SIG-M5 treated with dmso at 0.1 percent for 504 hours (cell line): ENCODE measurements at regions not wholly inside any gene's neighbourhood (a gene's known extent, or its start where the extent isn't known, plus 50 kb on each side); places are given as distances from the start of the nearest gene placed in this dataset.
"Not testable (repeated sequence)": the region's sequence is repeated elsewhere in the genome, so short reads cannot be mapped to it uniquely, and the experiment has no call there.

Experiments used
- DNase-seq: peaks from one replicate; lab custom pipeline; 2025; ENCODE audit not compliant: unreplicated experiment; lab: John Stamatoyannopoulos, UW

- DNase-seq, result no peak
Measured at GRCh38 chr6:81144346-81144745, 608.1 kb downstream of the TENT5A start.

DNA sequence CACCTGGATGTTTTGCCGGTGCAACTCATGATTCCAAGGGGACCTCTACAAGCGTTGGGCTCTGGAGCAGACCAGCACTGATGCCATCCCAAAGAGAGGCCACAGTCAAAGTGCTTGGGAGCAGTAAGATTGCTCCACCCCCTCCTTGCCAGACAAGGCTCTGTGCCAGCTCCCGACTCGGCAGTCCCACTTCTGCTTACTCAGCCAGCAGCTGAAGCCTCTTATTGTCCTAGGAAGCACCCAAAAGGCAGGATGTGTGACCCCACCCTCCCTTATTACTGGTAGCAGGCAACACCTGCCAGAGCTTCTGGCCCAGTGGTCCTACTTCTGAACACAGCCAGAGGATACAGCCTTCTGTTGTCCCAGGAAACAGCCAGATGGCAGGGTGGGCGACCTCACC lies 614.2 kb downstream of the TENT5A start:
- no peak for DNase-seq

DNA sequence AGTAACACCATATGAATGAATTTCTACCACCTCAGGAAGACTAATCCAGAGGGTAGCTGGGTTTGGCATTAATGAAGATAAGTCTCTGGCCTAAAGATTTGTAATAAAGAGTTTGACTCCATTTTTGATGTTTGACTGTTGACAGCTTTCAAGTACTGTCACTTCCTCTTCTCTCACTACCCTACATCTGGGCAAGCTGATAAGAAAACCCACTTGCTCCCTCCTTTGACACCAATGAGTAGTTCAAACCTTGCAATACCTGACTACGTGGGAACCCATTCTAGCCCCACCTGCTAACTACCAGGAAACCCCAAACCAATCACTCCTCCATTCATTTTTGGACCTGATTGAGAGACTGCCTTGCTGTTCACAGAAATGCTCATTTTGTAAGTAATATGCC lies 621.5 kb downstream of the TENT5A start:
- DNase-seq, result no peak

- no peak for DNase-seq
Measured at GRCh38 chr6:81130061-81130460, 622.4 kb downstream of the TENT5A start.

DNA sequence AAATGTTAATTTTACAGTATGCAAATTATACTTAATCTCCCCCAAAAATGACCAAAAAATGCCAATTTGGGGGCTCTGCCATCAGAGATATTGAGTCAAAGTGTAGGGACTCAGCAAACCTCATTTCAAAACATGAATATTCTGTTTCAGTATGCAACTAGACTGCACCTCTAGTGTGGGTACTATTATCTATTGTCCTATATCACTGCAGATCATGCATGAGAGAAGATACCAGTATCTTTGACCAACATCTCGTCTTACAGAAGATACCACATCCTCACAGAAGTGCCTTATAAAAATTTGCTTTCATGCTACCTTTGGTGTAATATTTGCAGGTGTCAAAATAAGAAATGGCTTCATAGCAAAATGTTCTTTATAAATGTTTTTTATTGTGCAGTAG lies 623.8 kb downstream of the TENT5A start:
- DNase-seq, result no peak

DNA sequence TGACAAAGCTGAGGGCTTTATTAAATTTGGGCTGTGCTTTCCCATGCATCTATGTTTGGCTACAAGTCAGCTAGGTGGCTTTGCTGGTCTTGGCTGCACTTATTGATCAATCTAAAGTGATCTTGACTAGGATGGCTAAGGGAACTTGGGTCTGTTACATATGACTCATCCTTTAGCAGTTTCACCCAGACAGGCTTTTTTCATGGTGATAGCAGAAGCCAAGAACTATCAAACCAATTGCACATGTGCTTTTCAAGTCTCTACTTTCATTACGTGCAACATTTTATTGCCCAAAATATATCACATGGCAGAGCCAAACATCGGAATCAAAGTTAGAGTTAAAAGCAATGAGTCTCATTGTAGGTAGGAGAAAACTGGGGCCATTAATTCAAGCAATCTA lies 626.3 kb downstream of the TENT5A start:
- no peak for DNase-seq

GRCh38 chr6:81120280-81120679 lies 632.2 kb downstream of the TENT5A start:
- no peak for DNase-seq

GRCh38 chr6:81105998-81106397 lies 646.5 kb downstream of the TENT5A start:
- DNase-seq, result no peak

GRCh38 chr6:81098109-81098814 lies 654.2 kb downstream of the TENT5A start:
- no peak for DNase-seq

DNA sequence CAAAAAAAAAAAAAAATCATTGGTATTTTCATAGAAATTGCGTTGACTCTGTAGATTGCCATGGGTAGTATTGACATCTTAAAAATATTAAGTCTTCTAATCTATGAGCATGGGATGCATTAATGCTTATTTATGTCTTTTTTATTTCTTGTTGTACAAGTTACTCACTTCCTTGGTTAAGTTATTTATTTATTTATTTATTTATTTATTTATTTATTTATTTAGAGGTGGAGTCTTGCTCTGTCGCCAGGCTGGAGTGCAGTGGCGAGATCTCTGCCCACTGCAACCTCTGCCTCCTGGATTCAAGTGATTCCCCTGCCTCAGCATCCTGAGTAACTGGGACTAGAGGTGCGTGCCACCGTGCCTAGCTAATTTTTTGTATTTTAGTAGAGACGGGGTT lies 656.0 kb downstream of the TENT5A start:
- not testable (repeated sequence) for DNase-seq

- no peak for DNase-seq
Measured at GRCh38 chr6:81093051-81093450, 659.4 kb downstream of the TENT5A start.

GRCh38 chr6:81088145-81088544 lies 664.3 kb downstream of the TENT5A start:
- no peak for DNase-seq

- DNase-seq, result no peak
Measured at GRCh38 chr6:81086991-81087390, 665.5 kb downstream of the TENT5A start.

DNA sequence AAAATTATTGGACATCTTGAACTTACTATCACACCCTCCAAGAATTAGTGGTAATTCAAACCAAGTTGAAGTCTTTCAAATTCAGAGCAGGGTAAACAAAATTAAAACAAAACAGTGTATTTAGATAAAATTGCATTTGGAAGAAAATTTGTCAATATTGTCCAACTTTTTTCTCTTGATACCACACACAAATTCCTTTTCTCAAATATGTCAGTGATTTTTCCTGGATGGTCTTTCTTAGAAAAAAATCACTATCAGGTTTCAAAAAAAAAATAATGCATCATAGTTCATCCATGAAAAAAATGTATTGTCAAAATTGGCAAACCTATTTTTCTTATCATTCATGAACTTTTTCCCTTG lies 667.1 kb downstream of the TENT5A start:
- no peak for DNase-seq

GRCh38 chr6:81084776-81085430 lies 667.6 kb downstream of the TENT5A start:
- no peak for DNase-seq

DNA sequence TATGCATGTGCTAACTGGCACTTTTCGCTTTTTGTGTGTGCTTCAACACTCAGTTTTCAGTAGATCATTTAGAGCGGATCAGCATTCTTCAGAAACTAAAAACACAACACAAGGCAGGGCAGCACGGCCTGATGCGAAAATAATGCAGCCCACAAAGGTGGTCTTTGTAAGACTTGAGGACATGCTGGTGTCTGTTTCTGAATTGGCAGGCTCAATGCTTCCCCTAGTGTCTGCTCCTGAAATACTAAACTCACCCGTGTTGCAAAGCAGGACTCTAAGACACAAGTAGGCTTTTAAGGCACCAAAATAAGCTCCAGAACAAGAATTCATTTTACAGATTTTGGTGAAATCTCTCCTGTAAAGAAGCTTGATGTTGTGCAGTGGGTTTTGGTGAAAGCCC lies 676.5 kb downstream of the TENT5A start:
- DNase-seq, result peak; percentile 3

DNA sequence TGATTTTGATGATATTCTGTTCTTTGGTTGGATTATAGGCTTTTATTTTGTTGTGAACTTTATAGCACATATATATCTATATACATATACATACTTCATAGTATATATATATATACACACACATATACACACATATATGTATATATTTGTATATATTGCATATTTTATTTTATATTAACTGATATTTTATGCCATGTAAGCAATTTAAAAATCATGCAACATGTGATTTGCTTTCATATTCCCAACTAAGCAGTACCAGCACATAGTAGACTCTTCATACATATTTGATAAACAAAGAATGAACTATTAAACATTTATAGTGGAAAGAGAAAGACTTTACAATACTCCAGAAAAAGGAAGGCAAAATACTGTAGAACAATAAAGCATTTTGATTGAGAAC lies 679.2 kb downstream of the TENT5A start:
- no peak for DNase-seq

DNA sequence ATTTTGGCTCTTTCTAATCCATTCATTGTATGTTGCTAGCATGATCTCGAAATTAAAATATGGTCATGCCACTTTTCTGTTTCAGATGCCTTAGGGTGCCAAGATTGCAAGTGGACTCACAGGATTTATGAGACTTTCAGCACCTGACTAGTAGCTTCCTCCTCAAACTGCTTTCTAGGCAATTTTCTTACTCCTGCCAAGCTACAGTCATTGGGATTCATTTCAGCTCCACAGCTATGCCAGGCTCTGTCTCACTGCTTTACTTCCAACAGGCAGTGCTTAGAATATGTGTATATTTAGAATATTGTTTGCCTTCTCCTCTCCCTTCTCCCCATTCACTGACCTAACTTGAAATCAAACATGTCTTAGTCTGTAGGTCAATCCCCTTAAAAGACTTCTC lies 681.4 kb downstream of the TENT5A start:
- DNase-seq, result no peak

DNA sequence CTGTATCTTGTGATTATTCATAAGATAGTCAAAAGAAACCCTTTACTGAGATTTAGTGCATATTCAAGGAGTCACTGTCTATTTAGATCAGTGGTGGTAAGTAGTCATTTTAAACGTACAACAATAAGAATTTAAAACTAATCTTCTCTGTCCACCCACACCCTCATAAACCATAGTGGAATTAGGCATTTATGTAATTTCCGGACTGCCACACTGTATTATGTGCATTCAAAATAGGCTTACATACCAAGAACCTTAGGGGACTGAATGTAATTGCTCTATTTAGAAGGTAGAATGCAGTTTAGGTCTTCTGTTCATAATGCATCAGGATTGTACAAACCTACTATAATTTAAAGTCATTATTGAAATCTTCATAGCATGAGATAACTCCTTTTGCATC lies 685.4 kb downstream of the TENT5A start:
- DNase-seq, result no peak

DNA sequence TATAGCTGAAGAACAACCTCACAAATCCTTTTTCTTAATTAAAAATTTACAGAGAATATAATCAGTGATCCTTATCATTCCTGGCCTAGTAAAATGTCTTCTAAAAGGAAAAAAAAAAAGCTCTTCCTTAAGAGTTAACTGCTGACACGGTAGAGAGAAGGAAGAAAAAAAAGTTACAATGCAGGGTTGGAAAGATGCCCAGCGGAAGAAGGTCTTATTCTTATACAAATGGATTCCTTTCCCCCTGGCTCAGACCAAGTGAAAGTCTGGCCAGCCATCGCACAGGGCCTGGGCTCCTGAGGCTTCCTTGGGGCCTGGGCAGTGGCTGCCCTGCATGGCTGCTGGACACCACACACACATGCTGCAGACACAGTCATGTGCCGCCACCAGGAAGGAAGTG lies 688.6 kb downstream of the TENT5A start:
- no peak for DNase-seq

- no peak for DNase-seq
Measured at GRCh38 chr6:81054036-81054435, 698.4 kb downstream of the TENT5A start.

DNA sequence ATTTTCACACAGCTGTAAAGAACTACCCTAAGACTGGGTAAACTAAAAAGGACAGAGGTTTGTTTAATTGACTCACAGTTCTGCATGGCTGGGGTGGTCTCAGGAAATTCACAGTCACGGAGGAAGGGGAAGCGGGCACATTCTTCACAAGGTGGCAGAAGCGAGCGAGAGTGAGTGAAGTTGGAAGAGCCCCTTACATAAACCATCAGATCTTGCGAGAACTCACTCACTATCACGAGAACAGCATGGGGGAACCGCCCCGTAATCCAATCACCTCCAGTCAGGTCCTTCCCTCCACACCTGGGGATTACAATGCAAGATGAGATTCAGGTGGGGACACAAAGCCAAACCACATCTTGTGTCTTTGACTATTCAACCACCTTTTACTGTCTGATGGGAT lies 700.5 kb downstream of the TENT5A start:
- no peak for DNase-seq

DNA sequence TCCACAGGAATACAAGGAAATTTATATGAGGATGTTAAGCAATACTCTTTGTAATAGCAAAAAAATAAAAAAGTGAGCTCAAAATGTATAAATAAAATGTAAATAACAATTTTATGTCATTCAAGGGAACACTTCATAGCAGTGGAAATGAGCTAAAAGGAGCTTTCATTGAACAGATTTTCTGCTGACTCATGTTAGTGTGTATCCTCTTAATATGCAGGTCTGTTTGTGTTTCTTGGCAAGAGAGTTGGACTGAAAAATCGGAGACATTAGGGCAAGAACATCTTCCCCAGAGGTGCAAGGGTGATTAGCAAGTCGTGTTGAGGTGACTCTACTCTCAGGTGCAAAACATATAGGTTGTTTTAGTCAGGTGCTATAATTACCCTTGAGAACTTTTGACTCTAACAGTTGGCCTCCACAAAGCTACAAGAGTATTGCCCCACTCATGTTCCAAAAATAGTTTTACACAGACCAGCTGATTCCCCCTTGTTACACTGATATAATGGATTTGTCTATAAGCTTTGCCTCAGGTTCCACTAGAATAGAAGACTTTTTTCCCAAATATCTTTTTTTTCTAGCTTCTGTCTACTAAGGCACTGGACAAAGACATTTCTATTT lies 702.9 kb downstream of the TENT5A start:
- DNase-seq, result no peak
